GM19455 (cell line): ENCODE measurements at regions not wholly inside any gene's neighbourhood (a gene's known extent, or its start where the extent isn't known, plus 50 kb on each side); places are given as distances from the start of the nearest gene placed in this dataset.

ENCODE experiments used
- ATAC-seq: cut with Tn5 transposase; IDR thresholded peaks from one replicate; pipeline ENCODE4 v1.9.1; 2021; ENCODE audit not compliant: unreplicated experiment

GRCh38 chr5:164184158-164184557, 678.7 kb downstream of the MAT2B start:
- no peak for ATAC-seq

- no peak for ATAC-seq
Observed at GRCh38 chr5:164185000-164185399, 679.6 kb downstream of the MAT2B start.

GRCh38 chr5:164186550-164186949, 681.1 kb downstream of the MAT2B start:
- ATAC-seq, result no peak

- ATAC-seq, result no peak
Observed at GRCh38 chr5:164187785-164188184, 682.4 kb downstream of the MAT2B start.

GRCh38 chr5:164188733-164189148, 683.3 kb downstream of the MAT2B start:
- ATAC-seq, result no peak

- ATAC-seq, result no peak
Observed at GRCh38 chr5:164191240-164191639, 685.8 kb downstream of the MAT2B start.

- no peak for ATAC-seq
Observed at GRCh38 chr5:164202338-164202737, 696.9 kb downstream of the MAT2B start.

- ATAC-seq, result no peak
Observed at GRCh38 chr5:164203581-164204225, 698.3 kb downstream of the MAT2B start.

GRCh38 chr5:164204338-164204946, 699.0 kb downstream of the MAT2B start:
- ATAC-seq, result no peak

- no peak for ATAC-seq
Observed at GRCh38 chr5:164206196-164206595, 700.8 kb downstream of the MAT2B start.

- ATAC-seq, result no peak
Observed at GRCh38 chr5:164207646-164208045, 702.2 kb downstream of the MAT2B start.

- ATAC-seq, result no peak
Observed at GRCh38 chr5:164210491-164210890, 705.1 kb downstream of the MAT2B start.

- no peak for ATAC-seq
Observed at GRCh38 chr5:164214698-164215097, 709.3 kb downstream of the MAT2B start.

GRCh38 chr5:164217464-164217863, 712.0 kb downstream of the MAT2B start:
- no peak for ATAC-seq

- ATAC-seq, result no peak
Observed at GRCh38 chr5:164220522-164220921, 715.1 kb downstream of the MAT2B start.

GRCh38 chr5:164224236-164224635, 718.8 kb downstream of the MAT2B start:
- ATAC-seq, result no peak

- ATAC-seq, result no peak
Observed at GRCh38 chr5:164224772-164225171, 719.4 kb downstream of the MAT2B start.

- ATAC-seq, result no peak
Observed at GRCh38 chr5:164230341-164230740, 724.9 kb downstream of the MAT2B start.

- no peak for ATAC-seq
Observed at GRCh38 chr5:164233791-164234190, 728.4 kb downstream of the MAT2B start.

GRCh38 chr5:164234321-164234720, 728.9 kb downstream of the MAT2B start:
- ATAC-seq, result no peak

- ATAC-seq, result no peak
Observed at GRCh38 chr5:164235300-164235891, 730.0 kb downstream of the MAT2B start.

GRCh38 chr5:164237486-164237885, 732.1 kb downstream of the MAT2B start:
- no peak for ATAC-seq
